ENCODE measurements at regions not wholly inside any gene's neighbourhood (a gene's known extent, or its start where the extent isn't known, plus 50 kb on each side); places are given as distances from the start of the nearest gene placed in this dataset.

- H3K9me3 ChIP-seq (ENCODE audit: control insufficient read depth, insufficient read depth, low read depth, low read length): no peaks in the 10 kb centered on the region
- no peak overlapping the region for H3K4me3 ChIP-seq (ENCODE audit: low read depth, low read length)
- ChIA-PET POLR2A (no interaction called here), CTCF (no interaction called here)
- no peaks in the 10 kb centered on the region for H3K4me1 ChIP-seq (ENCODE audit: control insufficient read depth, insufficient read depth, low read length)
- no peak overlapping the region for H3K27ac ChIP-seq (ENCODE audit: extremely low read depth, low read depth, low read length)
- H3K36me3 ChIP-seq (ENCODE audit: control insufficient read depth in 2 of 2, insufficient read depth in 1 of 2, low read length in 2 of 2): no peaks in the 10 kb centered on the region
- TF ChIP-seq ZNF488 (tag by site-specific recombination; IDR thresholded peaks at IDR 0.05): no peak
- TF ChIP-seq, protein P1, sequence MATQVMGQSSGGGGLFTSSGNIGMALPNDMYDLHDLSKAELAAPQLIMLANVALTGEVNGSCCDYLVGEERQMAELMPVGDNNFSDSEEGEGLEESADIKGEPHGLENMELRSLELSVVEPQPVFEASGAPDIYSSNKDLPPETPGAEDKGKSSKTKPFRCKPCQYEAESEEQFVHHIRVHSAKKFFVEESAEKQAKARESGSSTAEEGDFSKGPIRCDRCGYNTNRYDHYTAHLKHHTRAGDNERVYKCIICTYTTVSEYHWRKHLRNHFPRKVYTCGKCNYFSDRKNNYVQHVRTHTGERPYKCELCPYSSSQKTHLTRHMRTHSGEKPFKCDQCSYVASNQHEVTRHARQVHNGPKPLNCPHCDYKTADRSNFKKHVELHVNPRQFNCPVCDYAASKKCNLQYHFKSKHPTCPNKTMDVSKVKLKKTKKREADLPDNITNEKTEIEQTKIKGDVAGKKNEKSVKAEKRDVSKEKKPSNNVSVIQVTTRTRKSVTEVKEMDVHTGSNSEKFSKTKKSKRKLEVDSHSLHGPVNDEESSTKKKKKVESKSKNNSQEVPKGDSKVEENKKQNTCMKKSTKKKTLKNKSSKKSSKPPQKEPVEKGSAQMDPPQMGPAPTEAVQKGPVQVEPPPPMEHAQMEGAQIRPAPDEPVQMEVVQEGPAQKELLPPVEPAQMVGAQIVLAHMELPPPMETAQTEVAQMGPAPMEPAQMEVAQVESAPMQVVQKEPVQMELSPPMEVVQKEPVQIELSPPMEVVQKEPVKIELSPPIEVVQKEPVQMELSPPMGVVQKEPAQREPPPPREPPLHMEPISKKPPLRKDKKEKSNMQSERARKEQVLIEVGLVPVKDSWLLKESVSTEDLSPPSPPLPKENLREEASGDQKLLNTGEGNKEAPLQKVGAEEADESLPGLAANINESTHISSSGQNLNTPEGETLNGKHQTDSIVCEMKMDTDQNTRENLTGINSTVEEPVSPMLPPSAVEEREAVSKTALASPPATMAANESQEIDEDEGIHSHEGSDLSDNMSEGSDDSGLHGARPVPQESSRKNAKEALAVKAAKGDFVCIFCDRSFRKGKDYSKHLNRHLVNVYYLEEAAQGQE (tag by site-specific recombination; IDR thresholded peaks at IDR 0.05): no peak
- no peak for TF ChIP-seq ZBTB10 (tag by site-specific recombination; IDR thresholded peaks at IDR 0.05)
- TF ChIP-seq ZNF404 (tag by site-specific recombination; IDR thresholded peaks at IDR 0.05): no peak
- TF ChIP-seq, protein P2, sequence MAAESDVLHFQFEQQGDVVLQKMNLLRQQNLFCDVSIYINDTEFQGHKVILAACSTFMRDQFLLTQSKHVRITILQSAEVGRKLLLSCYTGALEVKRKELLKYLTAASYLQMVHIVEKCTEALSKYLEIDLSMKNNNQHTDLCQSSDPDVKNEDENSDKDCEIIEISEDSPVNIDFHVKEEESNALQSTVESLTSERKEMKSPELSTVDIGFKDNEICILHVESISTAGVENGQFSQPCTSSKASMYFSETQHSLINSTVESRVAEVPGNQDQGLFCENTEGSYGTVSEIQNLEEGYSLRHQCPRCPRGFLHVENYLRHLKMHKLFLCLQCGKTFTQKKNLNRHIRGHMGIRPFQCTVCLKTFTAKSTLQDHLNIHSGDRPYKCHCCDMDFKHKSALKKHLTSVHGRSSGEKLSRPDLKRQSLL (tag by site-specific recombination; IDR thresholded peaks at IDR 0.05): no peak
- no peak for TF ChIP-seq SCRT1 (tag by site-specific recombination; IDR thresholded peaks at IDR 0.05; ENCODE audit: borderline replicate concordance)
- TF ChIP-seq ZNF174 (tag by site-specific recombination; IDR thresholded peaks at IDR 0.05): no peak
- TF ChIP-seq ZNF776 (tag by site-specific recombination; IDR thresholded peaks at IDR 0.05; ENCODE audit: borderline replicate concordance): no peak
- no peak for TF ChIP-seq ZFP41 (tag by site-specific recombination; IDR thresholded peaks at IDR 0.05; ENCODE audit: borderline replicate concordance)
- no peak for TF ChIP-seq RBAK (tag by site-specific recombination; IDR thresholded peaks at IDR 0.05)
- TF ChIP-seq KLF8 (tag by site-specific recombination; IDR thresholded peaks at IDR 0.05): no peak
- TF ChIP-seq ZNF433 (tag by site-specific recombination; IDR thresholded peaks at IDR 0.05; ENCODE audit: low read depth): no peak
- TF ChIP-seq ZNF112 (tag by site-specific recombination; IDR thresholded peaks at IDR 0.05): no peak
Observed at GRCh38 chr13:106996867-106997618, 429.1 kb upstream of the ARGLU1 start.

DNA sequence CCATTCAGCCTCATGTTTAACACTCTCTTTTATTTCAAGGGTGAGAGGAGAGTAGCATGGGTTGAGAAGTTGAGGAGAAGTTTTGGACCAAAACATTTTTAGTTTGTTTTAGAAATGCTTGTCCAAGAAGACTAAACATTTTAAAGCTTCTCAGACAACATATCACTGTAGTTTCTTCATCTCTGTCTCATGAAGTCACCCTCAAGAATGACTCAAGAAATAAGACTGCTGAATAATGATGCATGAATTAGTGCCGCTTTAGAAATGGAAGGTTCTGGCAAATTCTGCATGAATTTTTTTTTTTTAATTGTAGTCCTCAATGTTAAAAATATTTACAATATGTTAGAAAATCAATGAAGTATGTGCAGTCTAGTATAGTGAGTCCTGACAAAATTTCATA, 422.7 kb upstream of the ARGLU1 start:
- no peaks in the 10 kb centered on the region for H3K36me3 ChIP-seq (ENCODE audit: control insufficient read depth in 2 of 2, insufficient read depth in 1 of 2, low read length in 2 of 2)
- no peaks in the 10 kb centered on the region for H3K4me1 ChIP-seq (ENCODE audit: control insufficient read depth, insufficient read depth, low read length)
- TF ChIP-seq GFI1B (tag by site-specific recombination; IDR thresholded peaks at IDR 0.05) (no peak), ZNF529 (tag by site-specific recombination; IDR thresholded peaks at IDR 0.05; ENCODE audit: insufficient replicate concordance) (no peak), ZNF423 (tag by site-specific recombination; IDR thresholded peaks at IDR 0.05) (no peak), ZNF37A (tag by site-specific recombination; IDR thresholded peaks at IDR 0.05) (no peak), ZFP3 (tag by site-specific recombination; IDR thresholded peaks at IDR 0.05; ENCODE audit: low read depth) (no peak), ZNF26 (tag by site-specific recombination; IDR thresholded peaks at IDR 0.05) (no peak), ZSCAN16 (tag by site-specific recombination; IDR thresholded peaks at IDR 0.05) (no peak), ZNF544 (tag by site-specific recombination; IDR thresholded peaks at IDR 0.05) (no peak)
- CTCF ChIA-PET: no interaction called here
- H3K4me3 ChIP-seq (ENCODE audit: low read depth, low read length): no peak overlapping the region
- H3K9me3 ChIP-seq (ENCODE audit: control insufficient read depth, insufficient read depth, low read depth, low read length): no peaks in the 10 kb centered on the region
- no peak overlapping the region for H3K27ac ChIP-seq (ENCODE audit: extremely low read depth, low read depth, low read length)
- POLR2A ChIA-PET: no interaction called here
